Progenitor cell of endocrine pancreas (in vitro differentiated cells): ENCODE measurements at regions not wholly inside any gene's neighbourhood (a gene's known extent, or its start where the extent isn't known, plus 50 kb on each side); places are given as distances from the start of the nearest gene placed in this dataset.
A peak's percentile ranks its signal among the peaks of the same experiment; 100 is the strongest.

Experiments used
- DNase-seq: peaks from one replicate; pipeline ENCODE4 v3.0.0; 2021; ENCODE audit warnings: low spot score; ENCODE audit not compliant: unreplicated experiment
- H3K27ac Mint-ChIP-seq: 2 replicates; pipeline ENCODE4 v1.8.0; 2021; ENCODE audit warnings: mild to moderate bottlenecking, moderate library complexity, mixed read lengths
- H3K27me3 Mint-ChIP-seq: 2 replicates; pipeline ENCODE4 v1.8.0; 2021; ENCODE audit warnings: mixed read lengths
- H3K36me3 Mint-ChIP-seq: 2 replicates; pipeline ENCODE4 v1.8.0; 2022; ENCODE audit warnings: mixed read lengths; ENCODE audit not compliant: insufficient read depth
- H3K4me1 Mint-ChIP-seq: 2 replicates; pipeline ENCODE4 v1.8.0; 2021; ENCODE audit warnings: low read depth, mixed read lengths
- H3K4me3 Mint-ChIP-seq: 2 replicates; pipeline ENCODE4 v1.8.0; 2021; ENCODE audit warnings: low read depth, mild to moderate bottlenecking, moderate library complexity, mixed read lengths
- H3K9me3 Mint-ChIP-seq: 2 replicates; pipeline ENCODE4 v1.8.0; 2021; ENCODE audit warnings: low read depth, mixed read lengths
- CTCF ChIP-seq: fragments of 200-600 bp; sonication (generic); IDR thresholded peaks from one replicate; pipeline ENCODE4 v1.5.0; 2021; ENCODE audit warnings: antibody characterized with exemption, mild to moderate bottlenecking; ENCODE audit not compliant: unreplicated experiment

- Mint-ChIP-seq H3K27ac (no peak overlapping the region), H3K27me3 (peaks cover 65% of the 10 kb centered on the region), H3K4me1 (peaks cover 9% of the 10 kb centered on the region), H3K9me3 (no peaks in the 10 kb centered on the region), H3K36me3 (no peaks in the 10 kb centered on the region), H3K4me3 (no peak overlapping the region)
- no peak for TF ChIP-seq CTCF
- no peak for DNase-seq
Observed at GRCh38 chr9:119986713-119987112, 593.3 kb downstream of the CDK5RAP2 start.

- peaks cover 9% of the 10 kb centered on the region for H3K4me1 Mint-ChIP-seq
- no peaks in the 10 kb centered on the region for H3K36me3 Mint-ChIP-seq
- no peak overlapping the region for H3K4me3 Mint-ChIP-seq
- no peak overlapping the region for H3K27ac Mint-ChIP-seq
- no peaks in the 10 kb centered on the region for H3K9me3 Mint-ChIP-seq
- DNase-seq, result no peak
- H3K27me3 Mint-ChIP-seq, result peaks cover 67% of the 10 kb centered on the region
- no peak for TF ChIP-seq CTCF
Observed at GRCh38 chr9:119986205-119986604, 593.8 kb downstream of the CDK5RAP2 start.

GRCh38 chr9:119974026-119974425 lies 604.8 kb upstream of the BRINP1 start:
- Mint-ChIP-seq H3K36me3 (no peaks in the 10 kb centered on the region), H3K4me1 (peaks cover under 1% of the 10 kb centered on the region), H3K4me3 (no peak overlapping the region), H3K27me3 (peaks cover 22% of the 10 kb centered on the region), H3K9me3 (no peaks in the 10 kb centered on the region), H3K27ac (no peak overlapping the region)
- DNase-seq, result no peak
- no peak for TF ChIP-seq CTCF

- Mint-ChIP-seq H3K27ac (no peak overlapping the region), H3K9me3 (no peaks in the 10 kb centered on the region)
- TF ChIP-seq CTCF, result peak; percentile 92
Observed at GRCh38 chr9:119968836-119969707, 599.8 kb upstream of the BRINP1 start.

GRCh38 chr9:119967867-119968535 lies 598.8 kb upstream of the BRINP1 start:
- no peak overlapping the region for H3K4me3 Mint-ChIP-seq
- no peaks in the 10 kb centered on the region for H3K9me3 Mint-ChIP-seq
- TF ChIP-seq CTCF, result no peak
- H3K36me3 Mint-ChIP-seq, result no peaks in the 10 kb centered on the region
- no peak overlapping the region for H3K27ac Mint-ChIP-seq
- H3K27me3 Mint-ChIP-seq, result peaks cover 26% of the 10 kb centered on the region
- peaks cover 7% of the 10 kb centered on the region for H3K4me1 Mint-ChIP-seq
- no peak for DNase-seq

More at GRCh38 chr9:119968836-119969707, 599.8 kb upstream of the BRINP1 start:
- Mint-ChIP-seq H3K27me3 (peaks cover 22% of the 10 kb centered on the region), H3K4me3 (no peak overlapping the region), H3K4me1 (peaks cover 1% of the 10 kb centered on the region), H3K36me3 (no peaks in the 10 kb centered on the region)
- DNase-seq, result peak; percentile 65
